ENCODE measurements at regions not wholly inside any gene's neighbourhood (a gene's known extent, or its start where the extent isn't known, plus 50 kb on each side); places are given as distances from the start of the nearest gene placed in this dataset.

GRCh38 chr7:56250135-56250534, 133.9 kb upstream of the NUPR2 start:
- Histone ChIP-seq H3K27me3 (replicated peaks; ENCODE audit: insufficient read depth, low read length) (no peaks in the 10 kb centered on the region), H3K9me2 (replicated peaks; ENCODE audit: insufficient read depth, low read length) (no peaks in the 10 kb centered on the region), H3K36me3 (replicated peaks; ENCODE audit: insufficient read depth, low read length) (no peaks in the 10 kb centered on the region), H3F3A (ENCODE audit: insufficient read depth, low read length) (no peaks in the 10 kb centered on the region), H2AFZ (ENCODE audit: low read length) (no peak overlapping the region), H3K9ac (ENCODE audit: low read length) (no peak overlapping the region), H3K4me1 (ENCODE audit: low read length) (no peaks in the 10 kb centered on the region), H4K20me1 (ENCODE audit: insufficient read depth, low read length) (no peaks in the 10 kb centered on the region), H3K27ac (ENCODE audit: low read length) (no peak overlapping the region), H3K4me2 (ENCODE audit: low read depth, low read length) (no peak overlapping the region), H3K9me3 (replicated peaks; ENCODE audit: insufficient read depth, low read length) (no peaks in the 10 kb centered on the region), H3K4me3 (ENCODE audit: low read length) (no peak overlapping the region), H3K79me2 (ENCODE audit: low read length) (no peaks in the 10 kb centered on the region)
- no peak for DNase-seq
- TF ChIP-seq CTCF (IDR thresholded peaks at IDR 0.05; ENCODE audit: low read length) (no peak), EZH2 (optimal IDR thresholded peaks at IDR 0.05; ENCODE audit: low read depth, low read length) (no peak), EZH2phosphoT487 (IDR thresholded peaks at IDR 0.05; ENCODE audit: low read length) (no peak)

GRCh38 chr7:56229631-56230030, 113.4 kb upstream of the NUPR2 start:
- no peak overlapping the region for H3K27ac ChIP-seq (ENCODE audit: low read length)
- no peaks in the 10 kb centered on the region for H4K20me1 ChIP-seq (ENCODE audit: insufficient read depth, low read length)
- TF ChIP-seq EZH2 (optimal IDR thresholded peaks at IDR 0.05; ENCODE audit: low read depth, low read length) (no peak), CTCF (IDR thresholded peaks at IDR 0.05; ENCODE audit: low read length) (no peak), EZH2phosphoT487 (IDR thresholded peaks at IDR 0.05; ENCODE audit: low read length) (no peak)
- no peaks in the 10 kb centered on the region for H3F3A ChIP-seq (ENCODE audit: insufficient read depth, low read length)
- DNase-seq = no peak
- H3K9me2 ChIP-seq (replicated peaks; ENCODE audit: insufficient read depth, low read length) = no peaks in the 10 kb centered on the region
- no peaks in the 10 kb centered on the region for H3K9me3 ChIP-seq (replicated peaks; ENCODE audit: insufficient read depth, low read length)
- H3K36me3 ChIP-seq (replicated peaks; ENCODE audit: insufficient read depth, low read length) = no peaks in the 10 kb centered on the region
- H3K4me1 ChIP-seq (ENCODE audit: low read length) = no peaks in the 10 kb centered on the region
- H3K4me2 ChIP-seq (ENCODE audit: low read depth, low read length) = no peak overlapping the region
- H2AFZ ChIP-seq (ENCODE audit: low read length) = no peak overlapping the region
- H3K4me3 ChIP-seq (ENCODE audit: low read length) = no peak overlapping the region
- no peaks in the 10 kb centered on the region for H3K79me2 ChIP-seq (ENCODE audit: low read length)
- no peaks in the 10 kb centered on the region for H3K27me3 ChIP-seq (replicated peaks; ENCODE audit: insufficient read depth, low read length)
- no peak overlapping the region for H3K9ac ChIP-seq (ENCODE audit: low read length)

GRCh38 chr7:56222866-56223265, 106.6 kb upstream of the NUPR2 start:
- no peaks in the 10 kb centered on the region for H3K27me3 ChIP-seq (replicated peaks; ENCODE audit: insufficient read depth, low read length)
- no peak overlapping the region for H2AFZ ChIP-seq (ENCODE audit: low read length)
- no peaks in the 10 kb centered on the region for H3K9me3 ChIP-seq (replicated peaks; ENCODE audit: insufficient read depth, low read length)
- no peak overlapping the region for H3K9ac ChIP-seq (ENCODE audit: low read length)
- H3K79me2 ChIP-seq (ENCODE audit: low read length) = no peaks in the 10 kb centered on the region
- no peaks in the 10 kb centered on the region for H3K36me3 ChIP-seq (replicated peaks; ENCODE audit: insufficient read depth, low read length)
- no peaks in the 10 kb centered on the region for H3K4me1 ChIP-seq (ENCODE audit: low read length)
- H3K4me2 ChIP-seq (ENCODE audit: low read depth, low read length) = no peak overlapping the region
- no peaks in the 10 kb centered on the region for H3F3A ChIP-seq (ENCODE audit: insufficient read depth, low read length)
- no peak overlapping the region for H3K4me3 ChIP-seq (ENCODE audit: low read length)
- H4K20me1 ChIP-seq (ENCODE audit: insufficient read depth, low read length) = no peaks in the 10 kb centered on the region
- H3K9me2 ChIP-seq (replicated peaks; ENCODE audit: insufficient read depth, low read length) = no peaks in the 10 kb centered on the region
- DNase-seq = no peak
- no peak for TF ChIP-seq CTCF (IDR thresholded peaks at IDR 0.05; ENCODE audit: low read length)
- no peak overlapping the region for H3K27ac ChIP-seq (ENCODE audit: low read length)

- Histone ChIP-seq H3K9ac (ENCODE audit: low read length) (no peak overlapping the region), H2AFZ (ENCODE audit: low read length) (no peak overlapping the region), H3K79me2 (ENCODE audit: low read length) (no peaks in the 10 kb centered on the region), H3K36me3 (replicated peaks; ENCODE audit: insufficient read depth, low read length) (no peaks in the 10 kb centered on the region), H3K9me2 (replicated peaks; ENCODE audit: insufficient read depth, low read length) (no peaks in the 10 kb centered on the region), H3K4me1 (ENCODE audit: low read length) (no peaks in the 10 kb centered on the region), H3F3A (ENCODE audit: insufficient read depth, low read length) (no peaks in the 10 kb centered on the region), H3K9me3 (replicated peaks; ENCODE audit: insufficient read depth, low read length) (no peaks in the 10 kb centered on the region), H3K4me3 (ENCODE audit: low read length) (no peak overlapping the region), H3K4me2 (ENCODE audit: low read depth, low read length) (no peak overlapping the region), H3K27ac (ENCODE audit: low read length) (no peak overlapping the region), H3K27me3 (replicated peaks; ENCODE audit: insufficient read depth, low read length) (no peaks in the 10 kb centered on the region), H4K20me1 (ENCODE audit: insufficient read depth, low read length) (no peaks in the 10 kb centered on the region)
- TF ChIP-seq EZH2 (optimal IDR thresholded peaks at IDR 0.05; ENCODE audit: low read depth, low read length) = no peak
- no peak for TF ChIP-seq EZH2phosphoT487 (IDR thresholded peaks at IDR 0.05; ENCODE audit: low read length)
- no peak for TF ChIP-seq CTCF (IDR thresholded peaks at IDR 0.05; ENCODE audit: low read length)
- DNase-seq = no peak
Measured at GRCh38 chr7:56219017-56219416, 102.8 kb upstream of the NUPR2 start.

Measured in MM.1S (cell line).